ENCODE measurements at regions not wholly inside any gene's neighbourhood (a gene's known extent, or its start where the extent isn't known, plus 50 kb on each side); places are given as distances from the start of the nearest gene placed in this dataset.

DNA sequence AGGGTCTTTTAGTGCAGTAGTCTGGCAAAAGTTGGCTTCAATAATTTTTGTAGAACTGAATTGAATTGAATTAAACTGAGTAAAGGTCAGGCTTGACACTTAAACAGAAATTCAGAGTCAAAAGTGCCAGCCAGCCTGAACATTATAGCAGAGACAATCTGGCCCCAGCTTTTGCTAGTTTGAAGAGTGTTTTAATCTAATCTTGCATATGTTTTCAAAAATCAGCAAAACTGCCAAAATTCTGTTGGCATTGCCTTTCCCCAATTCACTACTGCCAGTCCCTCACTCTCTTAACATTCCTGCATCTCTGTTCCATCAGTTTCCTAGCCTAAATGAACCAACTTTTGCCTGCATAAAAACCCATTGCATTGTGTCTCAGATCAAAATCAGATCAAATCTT lies 403.8 kb downstream of the NUF2 start:
- no peak for TF ChIP-seq POLR2A (IDR thresholded peaks at IDR 0.05; ENCODE audit: low read depth, low read length)
- TF ChIP-seq, protein P1, sequence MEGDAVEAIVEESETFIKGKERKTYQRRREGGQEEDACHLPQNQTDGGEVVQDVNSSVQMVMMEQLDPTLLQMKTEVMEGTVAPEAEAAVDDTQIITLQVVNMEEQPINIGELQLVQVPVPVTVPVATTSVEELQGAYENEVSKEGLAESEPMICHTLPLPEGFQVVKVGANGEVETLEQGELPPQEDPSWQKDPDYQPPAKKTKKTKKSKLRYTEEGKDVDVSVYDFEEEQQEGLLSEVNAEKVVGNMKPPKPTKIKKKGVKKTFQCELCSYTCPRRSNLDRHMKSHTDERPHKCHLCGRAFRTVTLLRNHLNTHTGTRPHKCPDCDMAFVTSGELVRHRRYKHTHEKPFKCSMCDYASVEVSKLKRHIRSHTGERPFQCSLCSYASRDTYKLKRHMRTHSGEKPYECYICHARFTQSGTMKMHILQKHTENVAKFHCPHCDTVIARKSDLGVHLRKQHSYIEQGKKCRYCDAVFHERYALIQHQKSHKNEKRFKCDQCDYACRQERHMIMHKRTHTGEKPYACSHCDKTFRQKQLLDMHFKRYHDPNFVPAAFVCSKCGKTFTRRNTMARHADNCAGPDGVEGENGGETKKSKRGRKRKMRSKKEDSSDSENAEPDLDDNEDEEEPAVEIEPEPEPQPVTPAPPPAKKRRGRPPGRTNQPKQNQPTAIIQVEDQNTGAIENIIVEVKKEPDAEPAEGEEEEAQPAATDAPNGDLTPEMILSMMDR (IDR thresholded peaks at IDR 0.05; ENCODE audit: extremely low read depth in 1 of 2, insufficient read depth in 1 of 2, low read depth in 1 of 2, low read length in 2 of 2), result no peak
- no peak for TF ChIP-seq EZH2 (IDR thresholded peaks at IDR 0.05; ENCODE audit: borderline replicate concordance, low read depth, low read length, severe bottlenecking)
- TF ChIP-seq POLR2AphosphoS5 (IDR thresholded peaks at IDR 0.05; ENCODE audit: insufficient read depth, low read depth, low read length), result no peak
- TF ChIP-seq MAX (IDR thresholded peaks at IDR 0.05; ENCODE audit: insufficient read depth, insufficient read length), result no peak
- no peak for TF ChIP-seq GATA2 (IDR thresholded peaks at IDR 0.05; ENCODE audit: insufficient read depth, insufficient read length, low read depth, low read length)
